GM19395 (cell line): ENCODE measurements at regions not wholly inside any gene's neighbourhood (a gene's known extent, or its start where the extent isn't known, plus 50 kb on each side); places are given as distances from the start of the nearest gene placed in this dataset.

Experiments used
- ATAC-seq: cut with Tn5 transposase; IDR thresholded peaks from one replicate; pipeline ENCODE4 v1.9.1; 2021; ENCODE audit warnings: mild to moderate bottlenecking, moderate library complexity; ENCODE audit not compliant: unreplicated experiment

GRCh38 chr2:120849278-120849677 lies 113.6 kb downstream of the GLI2 start:
- ATAC-seq: no peak

DNA sequence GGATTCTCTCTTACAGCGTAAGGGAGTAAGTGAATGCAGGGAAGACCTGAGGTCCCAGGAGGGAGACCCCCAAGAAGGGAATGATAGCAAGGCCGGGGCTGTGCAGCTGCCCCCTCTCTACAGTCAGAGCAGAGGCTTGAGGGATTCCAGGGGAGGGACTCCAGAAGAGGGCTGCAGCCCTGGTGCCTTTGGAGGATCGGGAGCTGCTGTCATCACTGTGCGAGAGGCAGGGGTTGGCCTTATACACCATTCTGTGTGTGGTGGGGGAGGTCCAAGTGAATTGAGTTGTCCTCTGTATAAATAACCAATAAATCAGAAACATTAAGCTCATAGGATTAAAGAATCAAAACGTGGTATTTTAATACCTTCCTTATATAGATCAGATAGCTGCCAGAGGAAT lies 114.9 kb downstream of the GLI2 start:
- ATAC-seq: no peak

- ATAC-seq: no peak
These were observed 115.6 kb downstream of the GLI2 start for GRCh38 chr2:120851116-120851773.

GRCh38 chr2:120852200-120852815 lies 116.6 kb downstream of the GLI2 start:
- ATAC-seq: no peak

DNA sequence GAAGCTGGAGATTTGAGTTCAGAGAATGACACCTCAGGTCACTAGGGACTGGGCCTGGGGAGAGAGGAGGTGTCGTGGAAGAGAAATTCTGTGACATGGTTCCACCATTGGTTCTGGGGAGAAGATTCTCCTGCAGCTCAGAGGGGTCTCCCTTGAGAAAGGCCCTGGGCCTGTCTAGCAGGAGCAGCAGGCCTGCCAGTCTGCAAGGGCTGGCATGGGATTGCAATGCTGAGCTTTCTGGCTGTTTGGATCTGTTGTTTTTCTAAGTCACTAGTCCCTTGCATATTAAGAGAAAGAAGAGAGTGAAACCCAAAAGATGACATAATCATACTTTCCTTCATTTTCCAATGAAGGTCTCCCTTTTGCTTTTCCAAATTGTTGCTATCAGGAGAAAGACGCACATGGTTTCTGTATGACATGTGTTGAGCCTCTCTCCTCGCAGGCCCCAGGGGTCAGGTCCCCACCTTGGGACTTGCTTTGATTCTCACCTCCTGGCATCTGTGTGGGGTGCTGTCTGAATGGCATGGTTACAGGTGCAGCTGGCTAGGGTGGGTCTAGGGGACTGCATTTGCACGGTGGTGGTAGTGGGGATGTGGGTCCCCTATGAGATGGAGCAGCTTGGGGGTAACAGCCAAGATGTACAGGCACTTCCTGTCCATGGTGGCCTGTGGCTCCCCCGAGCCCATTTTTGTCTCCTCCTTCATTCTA lies 117.8 kb downstream of the GLI2 start:
- no peak for ATAC-seq

- ATAC-seq: no peak
These were observed 118.4 kb downstream of the GLI2 start for GRCh38 chr2:120854014-120854620.

GRCh38 chr2:120854766-120855530 lies 119.3 kb downstream of the GLI2 start:
- ATAC-seq: no peak

- ATAC-seq: no peak
These were observed 120.3 kb downstream of the GLI2 start for GRCh38 chr2:120855855-120856405.

DNA sequence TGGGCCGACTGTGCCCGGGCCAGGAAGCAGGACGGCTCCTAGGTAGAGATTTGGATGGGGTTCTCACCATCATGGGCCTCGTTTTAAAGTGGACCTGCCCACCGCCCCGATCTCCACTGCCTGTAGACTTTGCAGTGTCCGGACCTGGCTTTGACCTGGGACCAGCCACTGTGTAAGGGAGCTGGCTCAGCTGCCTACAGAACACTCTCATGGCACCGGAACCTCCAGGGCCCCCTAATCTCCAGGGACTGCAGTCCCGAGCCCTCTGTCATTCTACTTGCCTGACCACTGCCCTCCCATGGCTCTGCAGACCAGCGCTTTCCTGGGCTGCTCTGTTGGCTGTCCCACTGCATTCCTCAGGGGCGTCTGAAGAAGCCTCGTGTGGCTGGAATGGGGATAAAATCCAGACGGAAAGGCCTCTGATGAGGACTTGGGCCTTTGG lies 120.8 kb downstream of the GLI2 start:
- no peak for ATAC-seq

DNA sequence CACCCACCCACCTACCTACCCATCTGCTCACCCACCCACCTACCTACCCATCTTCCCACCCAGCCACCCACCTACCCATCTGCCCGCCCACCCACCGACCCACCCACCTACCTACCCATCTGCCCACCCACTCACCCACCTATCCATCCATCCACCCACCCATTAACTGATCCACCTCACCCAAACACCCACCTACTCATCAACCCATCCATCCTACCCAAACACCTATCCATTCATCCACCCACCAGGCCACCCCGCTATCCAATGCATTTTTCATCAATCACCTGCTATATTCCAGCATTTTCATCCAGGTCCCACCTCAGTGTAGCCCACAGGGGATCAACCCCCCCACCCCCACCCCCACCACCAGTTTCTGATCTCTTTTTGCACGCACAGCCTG lies 121.8 kb downstream of the GLI2 start:
- no peak for ATAC-seq

DNA sequence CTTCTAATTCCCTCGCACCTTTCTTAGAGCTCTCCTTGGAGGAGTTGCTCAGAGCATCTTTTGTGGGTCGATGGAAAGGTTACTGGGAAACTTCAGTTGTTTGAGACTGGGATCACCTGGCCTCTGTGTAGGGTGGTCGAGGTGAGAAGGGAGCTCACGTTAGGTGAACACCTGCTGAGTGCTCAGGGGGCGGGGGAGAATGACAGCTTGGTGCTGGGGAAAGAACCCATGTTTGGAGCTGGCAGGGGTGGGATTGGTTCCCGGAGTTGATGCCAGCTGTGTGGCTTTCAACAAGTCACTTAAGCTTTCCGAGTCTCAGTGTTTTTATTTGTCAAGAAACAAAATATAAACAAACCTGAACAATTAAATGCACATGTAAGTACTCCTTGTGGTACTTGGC lies 122.3 kb downstream of the GLI2 start:
- ATAC-seq: no peak

GRCh38 chr2:120858361-120859106 lies 122.9 kb downstream of the GLI2 start:
- no peak for ATAC-seq

GRCh38 chr2:120859128-120859527 lies 123.5 kb downstream of the GLI2 start:
- no peak for ATAC-seq

DNA sequence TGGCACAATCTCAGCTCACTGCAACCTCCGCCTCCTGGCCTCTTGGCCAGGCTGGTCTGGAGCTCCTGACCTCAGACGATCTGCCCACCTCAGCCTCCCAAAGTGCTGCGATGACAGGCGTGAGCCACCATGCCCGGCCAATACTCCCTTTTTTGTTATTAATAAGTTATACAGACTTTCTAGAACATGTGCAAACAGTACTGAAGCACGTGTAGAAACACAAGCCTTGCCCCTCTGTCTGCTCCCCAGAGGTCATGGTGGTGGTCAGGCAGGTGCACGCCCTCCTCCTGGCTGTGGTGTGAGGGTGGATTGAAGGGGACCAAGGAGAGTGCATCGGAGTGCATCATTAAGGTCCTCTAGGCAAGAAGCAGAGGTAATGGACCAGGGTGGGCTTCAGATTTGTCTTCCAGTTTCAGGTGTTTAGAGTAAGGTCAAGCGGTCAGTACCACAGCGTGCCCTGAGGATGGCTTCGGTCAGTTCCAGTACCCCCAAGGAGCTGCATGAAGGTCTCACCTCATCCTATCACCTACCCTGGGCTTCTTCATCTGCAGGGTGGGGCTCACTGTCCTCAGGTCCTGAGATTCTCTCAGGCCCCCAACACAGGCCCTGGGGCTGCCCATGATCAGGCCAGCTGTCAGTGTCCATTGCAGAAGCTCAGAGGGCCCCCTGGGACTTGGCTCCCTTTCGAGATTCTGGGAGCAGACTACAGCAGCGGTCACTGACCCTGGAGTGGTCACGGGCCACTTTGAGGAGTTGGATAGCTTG lies 124.3 kb downstream of the GLI2 start:
- no peak for ATAC-seq

GRCh38 chr2:120860579-120860922 lies 124.9 kb downstream of the GLI2 start:
- no peak for ATAC-seq

DNA sequence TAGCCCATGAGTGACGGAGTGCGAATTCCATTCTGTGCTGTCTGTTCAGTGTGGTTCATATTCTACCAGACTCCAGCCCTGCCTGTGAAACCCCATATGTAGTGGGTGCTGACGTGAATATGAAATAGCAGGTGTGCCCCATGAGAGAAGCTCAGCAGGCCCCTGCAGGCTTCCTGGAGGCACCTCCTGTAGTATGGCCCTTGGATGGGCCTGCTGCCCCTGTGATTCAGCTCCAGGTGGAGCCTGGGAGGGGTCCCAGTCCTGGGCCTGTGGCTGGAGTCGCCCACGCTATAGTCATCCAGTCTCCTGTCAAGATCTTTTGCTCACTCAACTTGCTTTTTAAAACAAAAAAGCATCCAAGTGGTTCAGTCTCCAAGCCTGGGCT lies 125.5 kb downstream of the GLI2 start:
- ATAC-seq: no peak

GRCh38 chr2:120861576-120862191 lies 126.0 kb downstream of the GLI2 start:
- no peak for ATAC-seq

DNA sequence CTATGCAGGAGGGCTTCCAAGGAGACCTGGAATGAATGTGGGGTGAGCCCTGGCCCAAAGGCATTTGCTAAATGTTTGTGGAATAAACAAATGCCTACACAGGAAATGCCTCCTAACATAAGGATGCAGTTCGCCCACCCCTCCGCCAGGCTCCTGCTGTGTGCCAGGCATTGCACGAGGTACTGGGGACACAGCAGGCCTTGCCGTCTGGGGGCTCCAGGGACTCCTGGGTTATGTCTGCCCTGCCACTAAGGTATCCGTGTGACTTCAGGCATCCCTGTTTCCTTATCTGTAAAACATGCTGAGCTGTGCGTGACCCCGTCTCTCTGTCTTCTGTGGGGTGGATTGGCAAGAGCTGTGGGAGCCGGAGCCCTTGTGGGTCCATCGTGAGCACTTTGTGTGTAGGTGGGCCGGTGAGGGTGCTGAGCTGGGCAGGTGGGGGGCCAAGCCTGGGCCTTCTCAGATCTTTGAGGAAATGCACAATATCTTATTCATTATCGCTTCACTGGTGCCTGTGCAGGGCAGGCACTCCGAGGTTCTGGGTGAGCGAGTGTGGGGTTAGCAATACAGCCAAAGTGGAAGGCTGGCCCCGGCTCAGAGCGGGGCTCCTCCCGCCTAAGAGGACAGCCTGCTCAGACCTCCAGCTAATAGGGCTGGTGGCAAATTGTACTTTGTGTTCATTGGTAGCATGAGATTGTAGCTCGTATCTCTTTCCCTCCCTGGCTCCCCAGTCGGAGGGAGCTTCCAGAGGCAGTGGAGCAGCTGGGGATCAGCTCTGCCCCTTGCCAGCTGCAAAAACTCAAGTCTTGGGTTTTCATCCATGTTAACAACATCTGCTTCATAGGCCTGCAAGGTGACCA lies 126.8 kb downstream of the GLI2 start:
- ATAC-seq: no peak
